DND-41 (cell line): ENCODE measurements at regions not wholly inside any gene's neighbourhood (a gene's known extent, or its start where the extent isn't known, plus 50 kb on each side); places are given as distances from the start of the nearest gene placed in this dataset.
"Not testable (repeated sequence)": the region's sequence is repeated elsewhere in the genome, so short reads cannot be mapped to it uniquely, and the experiment has no call there.

Source experiments
- ATAC-seq: fragments of 200-7000 bp; cut with Tn5 transposase; 3 replicates; pipeline ENCODE4 v1.9.1; 2021; ENCODE audit warnings: low read depth; ENCODE audit not compliant: insufficient read depth
- DNase-seq: peaks from one replicate; pipeline ENCODE4 v3.0.0-alpha.2; 2020
- H2AFZ ChIP-seq: 2 replicates; pipeline ENCODE4 v1.6.0; 2012; ENCODE audit warnings: low read depth, low read length
- H3K27ac ChIP-seq: 2 replicates; pipeline ENCODE4 v1.5.1; 2012; ENCODE audit warnings: low read length, inconsistent platforms
- H3K27me3 ChIP-seq: fragments of 200-600 bp; sonication (generic); 2 replicates; pipeline ENCODE4 v1.6.0; 2012; ENCODE audit warnings: low read length, mild to moderate bottlenecking, inconsistent platforms; ENCODE audit not compliant: insufficient read depth, poor library complexity
- H3K36me3 ChIP-seq: 2 replicates; pipeline ENCODE4 v1.5.1; 2012; ENCODE audit warnings: low read length, inconsistent platforms; ENCODE audit not compliant: insufficient read depth
- H3K4me1 ChIP-seq: 2 replicates; pipeline ENCODE4 v1.5.1; 2012; ENCODE audit warnings: mild to moderate bottlenecking, low read length; ENCODE audit not compliant: insufficient read depth
- H3K4me2 ChIP-seq: 2 replicates; pipeline ENCODE4 v1.6.0; 2012; ENCODE audit warnings: mild to moderate bottlenecking, moderate library complexity, low read length, inconsistent platforms; ENCODE audit not compliant: insufficient read depth
- H3K4me3 ChIP-seq, 2 experiments: fragments of 200-600 bp in 1 of 2; shearing (Covaris generic) in 1 of 2; 2 replicates each; pipeline ENCODE4 v1.5.1; 2012 to 2016; ENCODE audit warnings: inconsistent platforms in 2 of 2, low read length in 2 of 2, mild to moderate bottlenecking in 2 of 2, low read depth in 1 of 2, moderate library complexity in 1 of 2
- H3K79me2 ChIP-seq: 2 replicates; pipeline ENCODE4 v1.6.0; 2012; ENCODE audit warnings: low read length, inconsistent platforms; ENCODE audit not compliant: insufficient read depth
- H3K9ac ChIP-seq: 2 replicates; pipeline ENCODE4 v1.6.0; 2012; ENCODE audit warnings: low read depth, mild to moderate bottlenecking, inconsistent platforms, low read length, moderate library complexity
- H3K9me3 ChIP-seq: 2 replicates; pipeline ENCODE4 v1.5.1; 2012; ENCODE audit warnings: low read length, moderate library complexity, mild to moderate bottlenecking, inconsistent platforms; ENCODE audit not compliant: insufficient read depth, severe bottlenecking
- H4K20me1 ChIP-seq: 2 replicates; pipeline ENCODE4 v1.6.0; 2012; ENCODE audit warnings: low read length; ENCODE audit not compliant: insufficient read depth
- CTCF ChIP-seq: IDR thresholded peaks from 2 replicates; pipeline ENCODE4 v1.5.1; 2012; ENCODE audit warnings: borderline replicate concordance, low read length, moderate library complexity, mild to moderate bottlenecking; ENCODE audit not compliant: poor library complexity, severe bottlenecking; ENCODE audit errors: extremely low read depth
- EZH2 ChIP-seq: IDR thresholded peaks from 3 replicates; pipeline ENCODE4 v1.6.1; 2012; ENCODE audit warnings: borderline replicate concordance, low read depth, mild to moderate bottlenecking, moderate library complexity, low read length, inconsistent platforms; ENCODE audit not compliant: severe bottlenecking

GRCh38 chr12:59396919-59397318 lies 198.9 kb upstream of the SLC16A7 start:
- H3K9ac ChIP-seq: no peak overlapping the region
- no peak overlapping the region for H2AFZ ChIP-seq
- no peaks in the 10 kb centered on the region for H3K79me2 ChIP-seq
- no peak overlapping the region for H3K27ac ChIP-seq
- no peaks in the 10 kb centered on the region for H3K36me3 ChIP-seq
- H4K20me1 ChIP-seq: no peaks in the 10 kb centered on the region
- no peak for ATAC-seq
- no peaks in the 10 kb centered on the region for H3K9me3 ChIP-seq
- TF ChIP-seq CTCF (no peak), EZH2 (no peak)
- no peak overlapping the region for H3K4me2 ChIP-seq
- H3K27me3 ChIP-seq: no peaks in the 10 kb centered on the region
- no peaks in the 10 kb centered on the region for H3K4me1 ChIP-seq
- no peak overlapping the region for H3K4me3 ChIP-seq
- DNase-seq: no peak

GRCh38 chr12:59396519-59396918 lies 199.3 kb upstream of the SLC16A7 start:
- Histone ChIP-seq H3K4me1 (no peaks in the 10 kb centered on the region), H3K27me3 (no peaks in the 10 kb centered on the region), H3K4me3 (no peak overlapping the region), H3K27ac (no peak overlapping the region), H4K20me1 (no peaks in the 10 kb centered on the region), H2AFZ (no peak overlapping the region), H3K36me3 (no peaks in the 10 kb centered on the region), H3K79me2 (no peaks in the 10 kb centered on the region), H3K9ac (no peak overlapping the region), H3K4me2 (no peak overlapping the region), H3K9me3 (no peaks in the 10 kb centered on the region)
- no peak for ATAC-seq
- no peak for DNase-seq
- no peak for TF ChIP-seq EZH2

GRCh38 chr12:59395310-59395709 lies 200.5 kb upstream of the SLC16A7 start:
- H3K9ac ChIP-seq, H3K9me3 ChIP-seq, ATAC-seq, H3K79me2 ChIP-seq, H3K4me1 ChIP-seq, H3K36me3 ChIP-seq, H2AFZ ChIP-seq, H3K27ac ChIP-seq, H4K20me1 ChIP-seq, H3K4me2 ChIP-seq, H3K27me3 ChIP-seq, DNase-seq, H3K4me3 ChIP-seq: not testable (repeated sequence)

GRCh38 chr12:59393506-59393905 lies 202.3 kb upstream of the SLC16A7 start:
- H3K9ac ChIP-seq: no peak overlapping the region
- no peak overlapping the region for H3K4me3 ChIP-seq
- H3K79me2 ChIP-seq: no peaks in the 10 kb centered on the region
- ATAC-seq (no peak), DNase-seq (no peak)
- no peaks in the 10 kb centered on the region for H3K4me1 ChIP-seq
- no peak overlapping the region for H3K4me2 ChIP-seq
- no peaks in the 10 kb centered on the region for H4K20me1 ChIP-seq
- no peak for TF ChIP-seq EZH2
- TF ChIP-seq CTCF: no peak
- no peak overlapping the region for H2AFZ ChIP-seq
- H3K9me3 ChIP-seq: no peaks in the 10 kb centered on the region
- no peaks in the 10 kb centered on the region for H3K27me3 ChIP-seq
- no peak overlapping the region for H3K27ac ChIP-seq
- no peaks in the 10 kb centered on the region for H3K36me3 ChIP-seq
